ENCODE measurements at regions not wholly inside any gene's neighbourhood (a gene's known extent, or its start where the extent isn't known, plus 50 kb on each side); places are given as distances from the start of the nearest gene placed in this dataset.
"Not testable (repeated sequence)": the region's sequence is repeated elsewhere in the genome, so short reads cannot be mapped to it uniquely, and the experiment has no call there.

DNA sequence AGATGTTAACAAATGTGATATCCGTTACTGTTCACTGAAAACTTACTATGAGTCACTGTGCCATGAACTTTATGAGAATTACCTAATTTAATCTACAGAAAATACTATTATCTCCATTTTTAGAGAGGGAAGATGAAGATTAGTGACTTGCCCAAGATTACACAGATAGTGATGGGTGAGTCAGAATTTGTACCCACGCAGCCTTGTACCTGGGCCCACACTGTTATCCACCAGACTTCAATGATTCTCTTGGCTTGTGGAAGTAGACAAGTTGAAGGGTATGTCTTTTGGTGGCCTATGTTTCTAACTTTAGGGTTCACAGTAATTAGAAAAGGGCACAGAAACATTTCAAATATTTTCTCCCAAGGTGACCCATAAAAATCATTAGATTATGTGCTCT is 472.5 kb upstream of the NR3C2 start:
- TF ChIP-seq, protein P1, sequence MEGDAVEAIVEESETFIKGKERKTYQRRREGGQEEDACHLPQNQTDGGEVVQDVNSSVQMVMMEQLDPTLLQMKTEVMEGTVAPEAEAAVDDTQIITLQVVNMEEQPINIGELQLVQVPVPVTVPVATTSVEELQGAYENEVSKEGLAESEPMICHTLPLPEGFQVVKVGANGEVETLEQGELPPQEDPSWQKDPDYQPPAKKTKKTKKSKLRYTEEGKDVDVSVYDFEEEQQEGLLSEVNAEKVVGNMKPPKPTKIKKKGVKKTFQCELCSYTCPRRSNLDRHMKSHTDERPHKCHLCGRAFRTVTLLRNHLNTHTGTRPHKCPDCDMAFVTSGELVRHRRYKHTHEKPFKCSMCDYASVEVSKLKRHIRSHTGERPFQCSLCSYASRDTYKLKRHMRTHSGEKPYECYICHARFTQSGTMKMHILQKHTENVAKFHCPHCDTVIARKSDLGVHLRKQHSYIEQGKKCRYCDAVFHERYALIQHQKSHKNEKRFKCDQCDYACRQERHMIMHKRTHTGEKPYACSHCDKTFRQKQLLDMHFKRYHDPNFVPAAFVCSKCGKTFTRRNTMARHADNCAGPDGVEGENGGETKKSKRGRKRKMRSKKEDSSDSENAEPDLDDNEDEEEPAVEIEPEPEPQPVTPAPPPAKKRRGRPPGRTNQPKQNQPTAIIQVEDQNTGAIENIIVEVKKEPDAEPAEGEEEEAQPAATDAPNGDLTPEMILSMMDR (IDR thresholded peaks at IDR 0.05; ENCODE audit: low read depth, low read length, missing control alignments) = no peak
- no peak overlapping the region for H3K4me3 ChIP-seq (ENCODE audit: low read depth, low read length)
- in situ Hi-C loops (cut with HindIII; ENCODE audit: low sequenced_read_pairs) = no loop called here
- no peak for DNase-seq (ENCODE audit: low read depth)

DNA sequence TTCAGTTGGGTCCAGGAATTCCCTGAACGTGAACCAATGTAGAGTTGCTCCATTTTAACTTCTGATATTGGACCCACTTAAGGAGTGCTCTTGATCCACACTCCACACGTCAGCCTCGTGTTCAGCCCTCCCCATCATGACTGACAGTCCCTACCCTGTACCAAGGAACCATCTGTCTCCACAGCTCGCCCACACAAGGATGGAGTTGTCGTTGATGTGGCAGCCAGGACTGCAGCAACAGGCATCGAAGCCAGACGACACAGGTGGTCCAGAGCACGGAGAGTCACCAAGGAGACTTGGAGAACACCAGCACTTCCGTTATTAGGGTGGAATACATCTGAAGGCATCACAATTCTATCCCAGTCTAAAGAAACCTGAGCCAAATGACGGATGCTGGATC is 472.1 kb upstream of the NR3C2 start:
- no peak for DNase-seq (ENCODE audit: low read depth)
- in situ Hi-C loops (cut with HindIII; ENCODE audit: low sequenced_read_pairs) = no loop called here
- TF ChIP-seq, protein P1 (IDR thresholded peaks at IDR 0.05; ENCODE audit: low read depth, low read length, missing control alignments) = no peak
- no peak overlapping the region for H3K4me3 ChIP-seq (ENCODE audit: low read depth, low read length)

DNA sequence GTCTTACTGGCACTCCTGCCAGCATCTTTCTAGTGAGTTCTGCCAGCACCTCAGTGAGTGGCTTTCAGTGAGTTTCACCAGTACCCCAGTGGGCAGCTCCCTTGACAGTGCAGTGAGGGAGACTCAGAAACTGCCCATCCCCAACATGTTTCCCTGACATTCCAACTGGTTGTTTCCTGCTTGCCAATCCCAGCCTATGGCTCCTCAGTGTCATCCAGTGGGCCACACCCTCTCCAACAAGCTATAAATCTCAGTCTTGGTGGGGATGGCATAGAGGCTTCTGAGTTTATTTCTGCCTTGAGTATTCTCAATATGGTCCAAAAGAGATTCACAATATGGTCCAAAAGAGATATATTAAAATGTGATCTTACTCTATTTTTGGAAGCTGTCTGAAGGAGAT is 461.2 kb upstream of the NR3C2 start:
- in situ Hi-C loops (cut with HindIII; ENCODE audit: low sequenced_read_pairs) = no loop called here

DNA sequence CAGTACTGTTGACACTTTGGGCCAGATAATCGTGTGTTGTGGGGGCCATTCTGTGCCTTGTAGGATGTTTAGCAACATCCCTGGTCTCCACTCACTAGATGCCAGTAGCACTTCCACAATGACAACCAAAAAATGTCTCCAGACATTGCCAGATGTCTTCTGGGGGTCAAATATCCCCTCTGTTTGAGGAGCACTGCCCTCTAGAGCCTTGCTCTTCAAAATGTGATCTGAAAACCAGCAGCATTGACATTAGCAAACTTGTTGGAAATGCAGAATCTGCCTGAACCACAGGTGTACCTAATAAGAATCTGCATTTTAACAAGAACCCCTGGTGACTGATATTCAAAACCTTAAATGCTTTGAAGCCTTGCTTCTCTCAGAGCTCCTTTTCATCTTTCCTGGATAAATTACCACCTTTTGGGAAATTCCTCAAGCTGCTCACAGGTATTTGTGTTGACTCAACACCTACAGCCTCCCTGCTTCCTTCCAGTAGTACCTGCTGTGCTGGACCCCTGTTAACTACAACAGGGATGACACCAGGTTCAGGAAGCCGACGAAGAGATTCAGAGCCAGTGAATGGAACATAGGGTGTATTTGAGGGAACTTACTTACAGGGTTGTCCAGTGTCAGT is 459.0 kb upstream of the NR3C2 start:
- H3K4me3 ChIP-seq (ENCODE audit: low read depth, low read length) = no peak overlapping the region
- in situ Hi-C loops (cut with HindIII; ENCODE audit: low sequenced_read_pairs) = no loop called here
- no peak for DNase-seq (ENCODE audit: low read depth)
- TF ChIP-seq, protein P1 (IDR thresholded peaks at IDR 0.05; ENCODE audit: low read depth, low read length, missing control alignments) = no peak

More for the DNA sequence above, 461.2 kb upstream of the NR3C2 start:
- H3K4me3 ChIP-seq (ENCODE audit: low read depth, low read length) = no peak overlapping the region
- no peak for DNase-seq (ENCODE audit: low read depth)
- TF ChIP-seq, protein P1 (IDR thresholded peaks at IDR 0.05; ENCODE audit: low read depth, low read length, missing control alignments) = no peak

DNA sequence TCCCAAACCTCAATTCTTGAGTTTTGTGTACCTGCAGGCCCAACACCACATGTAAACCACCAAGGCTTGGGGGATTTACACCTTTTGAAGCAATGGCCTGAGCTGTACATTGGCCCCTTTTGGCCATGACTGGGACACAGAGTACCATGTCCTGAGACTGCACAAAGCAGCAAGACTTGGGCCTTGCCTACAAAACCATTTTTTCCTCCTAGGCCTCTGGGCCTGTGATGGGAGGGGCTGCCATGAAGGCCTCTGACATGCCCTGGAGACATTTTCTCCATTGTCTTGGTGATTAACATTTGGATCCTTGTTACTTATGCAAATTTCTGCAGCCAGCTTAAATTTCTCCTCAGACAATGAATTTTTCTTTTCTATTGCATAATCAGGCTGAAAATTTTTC is 455.9 kb upstream of the NR3C2 start:
- H3K4me3 ChIP-seq (ENCODE audit: low read depth, low read length); in situ Hi-C loops (cut with HindIII; ENCODE audit: low sequenced_read_pairs); DNase-seq (ENCODE audit: low read depth): not testable (repeated sequence)

DNA sequence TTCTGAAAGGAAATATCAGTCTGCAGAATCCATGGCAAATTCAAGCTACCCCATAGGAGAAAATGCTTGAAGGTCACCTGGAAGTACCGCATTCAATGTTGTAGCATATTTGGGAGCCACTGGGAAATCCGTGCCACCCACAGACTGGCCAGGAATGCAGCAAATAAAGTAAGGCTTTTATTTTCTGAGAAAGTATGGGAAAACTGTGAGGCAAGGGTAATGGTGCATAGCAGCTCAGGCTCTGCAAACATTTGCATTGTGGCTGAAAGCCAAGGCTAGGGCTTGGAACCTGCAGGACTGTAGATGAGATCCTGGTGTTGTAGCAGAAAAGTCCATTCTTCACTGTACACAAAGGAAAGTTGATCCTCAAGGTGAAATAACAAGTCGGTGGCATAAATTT is 450.9 kb upstream of the NR3C2 start:
- DNase-seq (ENCODE audit: low read depth) = no peak
- TF ChIP-seq, protein P1 (IDR thresholded peaks at IDR 0.05; ENCODE audit: low read depth, low read length, missing control alignments) = no peak
- H3K4me3 ChIP-seq (ENCODE audit: low read depth, low read length) = no peak overlapping the region
- in situ Hi-C loops (cut with HindIII; ENCODE audit: low sequenced_read_pairs) = no loop called here

DNA sequence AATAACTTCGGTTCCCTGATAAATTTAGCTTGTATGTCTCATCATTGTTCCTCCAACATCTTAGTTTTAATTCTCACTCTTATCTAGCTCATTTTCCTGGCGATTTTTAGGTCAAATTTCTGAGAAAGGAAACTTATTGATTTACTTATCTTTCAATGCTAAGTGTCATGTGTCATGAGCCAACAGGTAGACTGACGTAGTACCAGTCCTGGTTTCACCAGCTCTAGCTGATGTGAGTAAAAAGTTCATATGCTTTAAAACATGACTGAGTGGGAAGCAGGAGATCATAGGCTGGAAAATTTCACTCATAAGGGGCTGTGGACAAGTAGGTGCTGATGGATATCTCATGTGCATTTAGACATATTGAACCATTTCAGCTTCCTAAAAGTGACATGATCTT is 441.7 kb upstream of the NR3C2 start:
- H3K4me3 ChIP-seq (ENCODE audit: low read depth, low read length) = no peak overlapping the region
- in situ Hi-C loops (cut with HindIII; ENCODE audit: low sequenced_read_pairs) = no loop called here
- no peak for DNase-seq (ENCODE audit: low read depth)
- TF ChIP-seq, protein P1 (IDR thresholded peaks at IDR 0.05; ENCODE audit: low read depth, low read length, missing control alignments) = no peak

Measured in astrocyte of the cerebellum (primary cell).